ENCODE measurements at regions not wholly inside any gene's neighbourhood (a gene's known extent, or its start where the extent isn't known, plus 50 kb on each side); places are given as distances from the start of the nearest gene placed in this dataset.

DNA sequence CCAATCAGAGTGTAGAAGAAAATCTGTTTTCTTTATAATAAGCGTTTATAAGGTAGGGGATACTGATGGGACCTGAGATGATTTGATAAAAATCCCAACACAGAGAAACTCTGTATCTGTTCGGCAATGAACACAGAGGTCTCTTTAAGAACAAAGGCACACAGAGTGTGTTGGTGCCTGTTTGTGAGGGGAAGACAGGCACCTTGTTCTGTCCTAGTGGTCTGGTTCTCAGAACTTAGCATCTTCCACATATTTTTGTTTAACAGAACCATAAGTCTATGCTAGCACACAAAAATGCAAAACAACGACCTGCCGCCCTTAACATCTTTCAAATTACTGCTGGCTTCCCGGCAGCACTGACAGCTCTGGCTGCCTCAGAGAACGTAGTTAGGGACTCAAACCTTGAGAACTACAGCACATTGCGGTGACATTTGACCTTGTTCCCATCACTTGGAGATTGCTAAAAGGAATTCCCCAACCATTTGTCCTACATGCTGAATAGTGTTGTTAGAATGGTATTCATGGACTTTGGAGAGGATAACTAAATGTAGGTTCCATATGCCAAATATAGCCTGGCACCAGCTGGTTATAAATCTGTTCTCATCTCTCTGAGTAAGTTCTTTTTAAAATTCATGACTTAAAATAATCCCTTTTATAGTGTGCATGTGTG is 871.7 kb upstream of the TYRP1 start:
- H3K27ac ChIP-seq (ENCODE audit: low read depth, low read length) = no peak overlapping the region

DNA sequence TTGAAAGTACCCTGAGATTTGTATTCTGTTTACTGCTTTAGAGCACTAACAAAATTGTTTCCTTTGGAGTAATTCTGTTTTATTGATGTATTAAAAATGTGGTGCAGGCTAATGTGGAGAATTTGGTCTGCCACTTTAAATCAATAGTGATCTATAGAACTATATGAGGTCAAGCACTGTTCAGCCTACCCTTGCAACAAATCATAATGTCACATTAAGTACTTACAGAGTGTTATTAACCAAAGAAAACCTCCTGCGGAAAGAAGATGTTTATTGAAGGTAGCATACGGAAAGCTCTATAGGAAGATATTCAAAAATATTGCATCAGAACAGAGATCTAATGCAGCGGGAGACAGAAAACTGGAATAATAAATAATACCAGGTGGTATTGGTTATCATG is 865.0 kb upstream of the TYRP1 start:
- no peak overlapping the region for H3K27ac ChIP-seq (ENCODE audit: low read depth, low read length)
- H3K9ac ChIP-seq (ENCODE audit: low read length in 5 of 5) = no peak overlapping the region
- no peaks in the 10 kb centered on the region for H3K27me3 ChIP-seq (ENCODE audit: control insufficient read depth in 5 of 5, insufficient read depth in 4 of 5, low read length in 5 of 5)
- no peak overlapping the region for H3K4me3 ChIP-seq (ENCODE audit: low read depth in 1 of 5, low read length in 5 of 5)
- no peaks in the 10 kb centered on the region for H3K4me1 ChIP-seq (ENCODE audit: control insufficient read depth in 5 of 5, insufficient read depth in 5 of 5, low read length in 5 of 5)
- H3K9me3 ChIP-seq (ENCODE audit: control insufficient read depth in 5 of 5, low read length in 5 of 5) = no peaks in the 10 kb centered on the region
- H3K36me3 ChIP-seq (ENCODE audit: control insufficient read depth in 5 of 5, insufficient read depth in 5 of 5, low read length in 5 of 5) = no peaks in the 10 kb centered on the region

More for the DNA sequence above, 871.7 kb upstream of the TYRP1 start:
- no peaks in the 10 kb centered on the region for H3K27me3 ChIP-seq (ENCODE audit: control insufficient read depth in 5 of 5, insufficient read depth in 4 of 5, low read length in 5 of 5)
- H3K9ac ChIP-seq (ENCODE audit: low read length in 5 of 5) = no peak overlapping the region
- H3K36me3 ChIP-seq (ENCODE audit: control insufficient read depth in 5 of 5, insufficient read depth in 5 of 5, low read length in 5 of 5) = no peaks in the 10 kb centered on the region
- no peaks in the 10 kb centered on the region for H3K9me3 ChIP-seq (ENCODE audit: control insufficient read depth in 5 of 5, low read length in 5 of 5)
- H3K4me1 ChIP-seq (ENCODE audit: control insufficient read depth in 5 of 5, insufficient read depth in 5 of 5, low read length in 5 of 5) = no peaks in the 10 kb centered on the region
- H3K4me3 ChIP-seq (ENCODE audit: low read depth in 1 of 5, low read length in 5 of 5) = no peak overlapping the region

DNA sequence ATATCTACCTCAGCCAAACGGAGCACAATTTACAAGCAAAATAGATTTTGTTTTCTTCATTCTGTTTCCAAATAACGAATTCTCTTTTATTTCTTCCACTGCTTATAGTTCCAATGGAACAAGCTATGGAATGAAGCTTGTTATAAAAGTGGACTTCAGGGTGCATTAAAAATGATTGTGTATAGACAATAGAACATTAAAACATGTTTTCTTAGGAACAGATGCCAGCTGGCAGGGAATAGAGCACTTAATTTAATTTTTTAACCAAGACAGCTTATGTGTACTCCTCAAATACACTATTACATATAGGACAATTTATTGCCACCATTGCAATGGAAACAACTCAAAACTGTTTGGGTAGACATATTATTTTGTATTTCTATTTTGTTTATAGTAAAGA is 860.1 kb upstream of the TYRP1 start:
- Histone ChIP-seq H3K27me3 (ENCODE audit: control insufficient read depth in 5 of 5, insufficient read depth in 4 of 5, low read length in 5 of 5) (no peaks in the 10 kb centered on the region), H3K27ac (ENCODE audit: low read depth, low read length) (no peak overlapping the region), H3K4me1 (ENCODE audit: control insufficient read depth in 5 of 5, insufficient read depth in 5 of 5, low read length in 5 of 5) (no peaks in the 10 kb centered on the region), H3K9ac (ENCODE audit: low read length in 5 of 5) (no peak overlapping the region), H3K9me3 (ENCODE audit: control insufficient read depth in 5 of 5, low read length in 5 of 5) (peaks cover 0 to 10% (median 5%) of the 10 kb centered on the region in 5 donors), H3K36me3 (ENCODE audit: control insufficient read depth in 5 of 5, insufficient read depth in 5 of 5, low read length in 5 of 5) (no peaks in the 10 kb centered on the region), H3K4me3 (ENCODE audit: low read depth in 1 of 5, low read length in 5 of 5) (no peak overlapping the region)

DNA sequence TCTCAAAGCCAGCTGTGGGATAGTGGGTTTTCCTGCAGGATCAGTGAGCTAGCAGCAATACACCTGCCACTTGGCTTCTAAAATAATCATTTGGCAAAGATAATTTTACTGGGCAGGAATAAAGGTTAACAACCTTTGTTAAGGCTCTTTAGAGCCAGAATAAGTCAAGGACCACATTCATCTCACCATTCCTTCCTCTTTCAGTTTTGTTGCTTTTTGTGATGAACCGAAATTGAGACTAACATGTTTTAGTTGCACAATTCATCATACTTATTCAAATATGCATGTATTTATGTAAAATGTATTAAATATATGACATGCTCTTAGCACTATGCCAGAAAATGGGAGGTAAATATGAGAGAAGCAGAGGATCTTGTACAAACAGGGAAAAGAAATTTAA is 824.4 kb upstream of the TYRP1 start:
- no peak overlapping the region for H3K27ac ChIP-seq (ENCODE audit: low read depth, low read length)
- no peaks in the 10 kb centered on the region for H3K36me3 ChIP-seq (ENCODE audit: control insufficient read depth in 5 of 5, insufficient read depth in 5 of 5, low read length in 5 of 5)
- no peak overlapping the region for H3K4me3 ChIP-seq (ENCODE audit: low read depth in 1 of 5, low read length in 5 of 5)
- H3K27me3 ChIP-seq (ENCODE audit: control insufficient read depth in 5 of 5, insufficient read depth in 4 of 5, low read length in 5 of 5) = no peaks in the 10 kb centered on the region
- H3K9me3 ChIP-seq (ENCODE audit: control insufficient read depth in 5 of 5, low read length in 5 of 5) = no peaks in the 10 kb centered on the region
- H3K9ac ChIP-seq (ENCODE audit: low read length in 5 of 5) = no peak overlapping the region
- H3K4me1 ChIP-seq (ENCODE audit: control insufficient read depth in 5 of 5, insufficient read depth in 5 of 5, low read length in 5 of 5) = no peaks in the 10 kb centered on the region

DNA sequence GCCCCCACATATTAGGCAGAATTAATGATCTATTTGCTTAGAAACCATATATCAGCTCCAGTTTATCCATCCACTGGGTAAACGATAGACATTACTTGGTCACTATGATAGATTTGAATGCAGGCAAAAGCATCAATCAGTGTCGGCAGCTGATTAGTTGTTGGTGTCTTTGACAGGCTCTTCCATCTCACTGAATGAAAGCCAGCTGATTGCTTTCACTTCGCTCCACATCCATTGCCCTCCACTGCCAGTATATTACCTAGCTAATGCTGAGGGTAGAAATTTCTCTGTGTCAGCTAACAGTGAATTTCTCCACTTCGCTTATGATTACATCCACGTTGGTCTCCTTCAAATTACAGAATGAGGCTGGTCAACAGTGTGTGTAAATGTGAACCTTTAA is 821.3 kb upstream of the TYRP1 start:
- H3K9me3 ChIP-seq (ENCODE audit: control insufficient read depth in 5 of 5, low read length in 5 of 5) = no peaks in the 10 kb centered on the region
- no peaks in the 10 kb centered on the region for H3K4me1 ChIP-seq (ENCODE audit: control insufficient read depth in 5 of 5, insufficient read depth in 5 of 5, low read length in 5 of 5)
- H3K9ac ChIP-seq (ENCODE audit: low read length in 5 of 5) = no peak overlapping the region
- H3K27me3 ChIP-seq (ENCODE audit: control insufficient read depth in 5 of 5, insufficient read depth in 4 of 5, low read length in 5 of 5) = no peaks in the 10 kb centered on the region
- no peak overlapping the region for H3K4me3 ChIP-seq (ENCODE audit: low read depth in 1 of 5, low read length in 5 of 5)
- H3K36me3 ChIP-seq (ENCODE audit: control insufficient read depth in 5 of 5, insufficient read depth in 5 of 5, low read length in 5 of 5) = no peaks in the 10 kb centered on the region
- H3K27ac ChIP-seq (ENCODE audit: low read depth, low read length) = no peak overlapping the region

DNA sequence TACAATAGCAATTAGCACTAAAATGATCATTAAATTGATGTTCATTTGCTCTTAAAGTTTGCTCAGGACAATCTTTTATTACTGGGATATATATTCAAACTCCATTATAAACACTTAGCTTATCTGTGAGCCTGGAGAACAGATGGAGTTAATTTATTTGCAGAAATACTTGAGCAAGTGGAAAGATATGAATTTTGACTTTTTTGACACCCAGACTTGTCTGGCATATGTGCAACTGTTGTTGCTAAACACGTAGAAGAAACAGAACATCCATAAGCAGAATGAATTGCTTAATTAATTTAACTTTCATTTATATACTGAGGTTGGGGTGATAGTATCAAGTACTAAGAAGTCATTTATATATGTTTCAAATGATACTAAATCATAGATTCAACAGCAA is 820.7 kb upstream of the TYRP1 start:
- H3K27me3 ChIP-seq (ENCODE audit: control insufficient read depth in 5 of 5, insufficient read depth in 4 of 5, low read length in 5 of 5) = no peaks in the 10 kb centered on the region
- H3K9me3 ChIP-seq (ENCODE audit: control insufficient read depth in 5 of 5, low read length in 5 of 5) = no peaks in the 10 kb centered on the region
- H3K4me3 ChIP-seq (ENCODE audit: low read depth in 1 of 5, low read length in 5 of 5) = no peak overlapping the region
- no peak overlapping the region for H3K9ac ChIP-seq (ENCODE audit: low read length in 5 of 5)
- no peak overlapping the region for H3K27ac ChIP-seq (ENCODE audit: low read depth, low read length)
- H3K36me3 ChIP-seq (ENCODE audit: control insufficient read depth in 5 of 5, insufficient read depth in 5 of 5, low read length in 5 of 5) = no peaks in the 10 kb centered on the region
- H3K4me1 ChIP-seq (ENCODE audit: control insufficient read depth in 5 of 5, insufficient read depth in 5 of 5, low read length in 5 of 5) = no peaks in the 10 kb centered on the region

DNA sequence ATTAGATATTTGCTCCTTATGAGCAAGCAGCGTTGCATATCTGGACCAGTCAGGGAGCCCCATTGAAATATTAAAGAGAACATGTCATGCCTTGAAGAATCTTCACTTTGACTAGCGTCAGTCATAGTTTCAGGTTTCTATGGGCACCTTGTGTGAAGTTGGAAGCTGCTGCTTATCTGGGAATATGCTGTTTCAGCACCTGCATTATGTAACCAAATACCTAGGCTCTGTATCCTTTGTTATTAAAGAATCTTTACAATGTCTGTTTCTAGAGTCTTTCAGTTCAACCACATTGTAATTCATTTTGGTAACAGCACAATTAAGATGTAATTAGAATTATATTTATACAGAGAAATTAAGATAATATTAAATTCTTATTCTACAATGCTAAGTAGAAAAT is 818.8 kb upstream of the TYRP1 start:
- H3K9ac ChIP-seq (ENCODE audit: low read length in 5 of 5) = no peak overlapping the region
- no peaks in the 10 kb centered on the region for H3K4me1 ChIP-seq (ENCODE audit: control insufficient read depth in 5 of 5, insufficient read depth in 5 of 5, low read length in 5 of 5)
- no peaks in the 10 kb centered on the region for H3K27me3 ChIP-seq (ENCODE audit: control insufficient read depth in 5 of 5, insufficient read depth in 4 of 5, low read length in 5 of 5)
- no peak overlapping the region for H3K4me3 ChIP-seq (ENCODE audit: low read depth in 1 of 5, low read length in 5 of 5)
- H3K36me3 ChIP-seq (ENCODE audit: control insufficient read depth in 5 of 5, insufficient read depth in 5 of 5, low read length in 5 of 5) = no peaks in the 10 kb centered on the region
- H3K9me3 ChIP-seq (ENCODE audit: control insufficient read depth in 5 of 5, low read length in 5 of 5) = no peaks in the 10 kb centered on the region
- H3K27ac ChIP-seq (ENCODE audit: low read depth, low read length) = no peak overlapping the region

DNA sequence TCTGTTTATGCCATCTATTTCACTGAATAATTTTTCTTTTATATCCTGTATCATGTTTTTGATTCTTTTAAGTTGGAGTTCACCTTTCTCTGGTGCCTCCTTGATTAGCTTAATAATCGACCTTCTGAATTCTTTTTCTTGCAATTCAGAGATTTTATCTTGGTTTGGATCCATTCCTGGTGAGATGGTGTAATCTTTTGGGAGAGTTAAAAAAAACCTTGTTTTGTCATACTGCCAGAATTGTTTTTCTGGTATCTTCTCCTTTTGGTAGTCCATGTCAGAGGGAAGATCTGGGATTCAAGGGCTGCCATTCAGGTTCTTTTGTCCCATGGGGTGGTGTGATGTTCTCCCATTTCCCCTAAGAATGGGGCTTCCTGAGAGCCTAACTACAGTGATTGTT is 800.8 kb upstream of the TYRP1 start:
- H3K36me3 ChIP-seq (ENCODE audit: control insufficient read depth in 5 of 5, insufficient read depth in 5 of 5, low read length in 5 of 5) = no peaks in the 10 kb centered on the region

DNA sequence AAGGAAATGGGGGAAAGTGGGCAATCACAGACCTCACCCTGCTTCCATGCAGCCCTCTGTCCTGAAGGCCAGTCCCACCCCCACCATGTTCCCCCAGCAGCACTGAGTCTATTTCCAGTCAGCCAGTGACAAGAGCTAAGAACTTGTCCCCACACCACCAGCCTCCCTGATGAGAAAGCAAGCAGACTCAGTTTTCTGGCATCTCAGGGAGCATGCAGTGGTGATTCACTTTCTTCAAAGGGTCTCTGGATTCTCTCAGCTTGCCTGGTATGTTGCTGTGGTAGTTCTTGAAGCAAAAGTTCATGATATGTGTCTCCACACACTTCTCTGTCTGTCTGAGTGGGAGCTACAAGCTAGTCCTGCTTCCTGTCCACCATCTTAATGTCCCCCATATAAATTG is 799.9 kb upstream of the TYRP1 start:
- H3K9me3 ChIP-seq (ENCODE audit: control insufficient read depth in 5 of 5, low read length in 5 of 5) = no peaks in the 10 kb centered on the region
- no peak overlapping the region for H3K4me3 ChIP-seq (ENCODE audit: low read depth in 1 of 5, low read length in 5 of 5)
- H3K4me1 ChIP-seq (ENCODE audit: control insufficient read depth in 5 of 5, insufficient read depth in 5 of 5, low read length in 5 of 5) = no peaks in the 10 kb centered on the region
- H3K36me3 ChIP-seq (ENCODE audit: control insufficient read depth in 5 of 5, insufficient read depth in 5 of 5, low read length in 5 of 5) = no peaks in the 10 kb centered on the region
- no peak overlapping the region for H3K9ac ChIP-seq (ENCODE audit: low read length in 5 of 5)
- H3K27me3 ChIP-seq (ENCODE audit: control insufficient read depth in 5 of 5, insufficient read depth in 4 of 5, low read length in 5 of 5) = no peaks in the 10 kb centered on the region
- no peak overlapping the region for H3K27ac ChIP-seq (ENCODE audit: low read depth, low read length)

More for the DNA sequence above, 800.8 kb upstream of the TYRP1 start:
- H3K4me1 ChIP-seq (ENCODE audit: control insufficient read depth in 5 of 5, insufficient read depth in 5 of 5, low read length in 5 of 5) = no peaks in the 10 kb centered on the region
- H3K9ac ChIP-seq (ENCODE audit: low read length in 5 of 5) = no peak overlapping the region
- no peak overlapping the region for H3K27ac ChIP-seq (ENCODE audit: low read depth, low read length)
- H3K27me3 ChIP-seq (ENCODE audit: control insufficient read depth in 5 of 5, insufficient read depth in 4 of 5, low read length in 5 of 5) = no peaks in the 10 kb centered on the region
- no peak overlapping the region for H3K4me3 ChIP-seq (ENCODE audit: low read depth in 1 of 5, low read length in 5 of 5)
- no peaks in the 10 kb centered on the region for H3K9me3 ChIP-seq (ENCODE audit: control insufficient read depth in 5 of 5, low read length in 5 of 5)

DNA sequence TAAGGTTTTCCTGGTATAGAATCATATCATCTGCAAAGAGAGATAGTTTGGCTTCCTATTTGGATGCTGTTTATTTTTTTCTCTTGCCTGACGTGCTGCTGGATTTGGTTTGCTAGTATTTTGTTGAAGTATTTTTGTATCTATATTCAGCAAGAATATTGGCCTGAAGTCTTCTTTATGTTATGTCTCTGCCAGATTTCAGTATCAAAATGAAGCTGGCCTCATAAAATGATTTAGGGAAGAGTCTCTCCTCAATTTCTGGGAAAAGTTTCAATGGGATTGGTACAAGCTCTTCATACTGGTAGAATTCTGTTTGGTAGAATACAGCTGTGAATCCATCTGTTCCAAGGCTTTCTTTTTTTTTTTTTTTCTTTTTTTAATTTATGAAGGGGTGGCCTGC is 799.0 kb upstream of the TYRP1 start:
- Histone ChIP-seq H3K9me3 (ENCODE audit: control insufficient read depth in 5 of 5, low read length in 5 of 5) (no peaks in the 10 kb centered on the region), H3K9ac (ENCODE audit: low read length in 5 of 5) (no peak overlapping the region), H3K36me3 (ENCODE audit: control insufficient read depth in 5 of 5, insufficient read depth in 5 of 5, low read length in 5 of 5) (no peaks in the 10 kb centered on the region), H3K4me3 (ENCODE audit: low read depth in 1 of 5, low read length in 5 of 5) (no peak overlapping the region), H3K4me1 (ENCODE audit: control insufficient read depth in 5 of 5, insufficient read depth in 5 of 5, low read length in 5 of 5) (no peaks in the 10 kb centered on the region), H3K27me3 (ENCODE audit: control insufficient read depth in 5 of 5, insufficient read depth in 4 of 5, low read length in 5 of 5) (no peaks in the 10 kb centered on the region), H3K27ac (ENCODE audit: low read depth, low read length) (no peak overlapping the region)

DNA sequence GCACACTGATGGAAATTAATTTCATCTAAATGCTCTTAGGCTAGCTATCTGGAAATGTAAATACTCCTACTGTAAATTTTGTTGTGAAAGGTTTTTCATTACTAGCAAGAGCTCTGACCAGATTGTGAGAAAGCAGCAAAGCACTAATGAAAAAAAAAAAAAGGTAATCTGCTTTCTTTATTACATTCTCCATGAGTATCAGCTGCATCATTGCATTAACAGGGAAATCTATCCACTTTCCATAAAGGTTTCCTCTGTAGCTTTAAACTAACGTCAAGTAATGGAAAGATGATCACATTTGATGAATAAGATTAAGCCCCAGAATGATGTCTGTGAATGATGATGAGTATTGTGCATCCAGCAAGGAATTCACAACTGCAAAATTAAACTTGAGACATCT is 790.6 kb upstream of the TYRP1 start:
- Histone ChIP-seq H3K36me3 (ENCODE audit: control insufficient read depth in 5 of 5, insufficient read depth in 5 of 5, low read length in 5 of 5) (no peaks in the 10 kb centered on the region), H3K4me3 (ENCODE audit: low read depth in 1 of 5, low read length in 5 of 5) (no peak overlapping the region), H3K9ac (ENCODE audit: low read length in 5 of 5) (no peak overlapping the region), H3K27me3 (ENCODE audit: control insufficient read depth in 5 of 5, insufficient read depth in 4 of 5, low read length in 5 of 5) (no peaks in the 10 kb centered on the region), H3K9me3 (ENCODE audit: control insufficient read depth in 5 of 5, low read length in 5 of 5) (no peaks in the 10 kb centered on the region), H3K4me1 (ENCODE audit: control insufficient read depth in 5 of 5, insufficient read depth in 5 of 5, low read length in 5 of 5) (no peaks in the 10 kb centered on the region), H3K27ac (ENCODE audit: low read depth, low read length) (no peak overlapping the region)

All from subcutaneous abdominal adipose tissue (tissue), 5 donors.